ENCODE measurements at regions not wholly inside any gene's neighbourhood (a gene's known extent, or its start where the extent isn't known, plus 50 kb on each side); places are given as distances from the start of the nearest gene placed in this dataset.
"Not testable (repeated sequence)": the region's sequence is repeated elsewhere in the genome, so short reads cannot be mapped to it uniquely, and the experiment has no call there.

DNA sequence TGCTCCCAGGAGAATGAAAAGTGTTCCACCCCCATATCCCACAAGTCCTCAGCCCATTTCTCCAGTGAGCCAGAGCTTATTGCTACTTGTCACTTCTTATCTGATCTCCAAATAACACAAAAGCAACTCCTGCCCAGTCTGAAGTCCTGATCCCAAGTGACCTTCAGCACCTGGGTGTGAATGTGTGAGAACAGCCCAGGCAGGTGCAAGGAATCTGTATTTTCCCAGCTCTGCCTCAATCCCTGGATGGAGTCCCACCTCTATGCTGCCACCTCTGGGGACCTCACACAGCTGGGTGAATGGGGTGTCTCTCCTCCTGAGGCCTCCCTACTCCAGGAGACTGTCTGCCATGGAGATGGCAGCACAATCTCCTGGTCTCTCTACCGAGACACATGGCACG, 402.4 kb upstream of the PROX1 start:
- no peak for DNase-seq (ENCODE audit: low read depth in 2 of 2)

DNA sequence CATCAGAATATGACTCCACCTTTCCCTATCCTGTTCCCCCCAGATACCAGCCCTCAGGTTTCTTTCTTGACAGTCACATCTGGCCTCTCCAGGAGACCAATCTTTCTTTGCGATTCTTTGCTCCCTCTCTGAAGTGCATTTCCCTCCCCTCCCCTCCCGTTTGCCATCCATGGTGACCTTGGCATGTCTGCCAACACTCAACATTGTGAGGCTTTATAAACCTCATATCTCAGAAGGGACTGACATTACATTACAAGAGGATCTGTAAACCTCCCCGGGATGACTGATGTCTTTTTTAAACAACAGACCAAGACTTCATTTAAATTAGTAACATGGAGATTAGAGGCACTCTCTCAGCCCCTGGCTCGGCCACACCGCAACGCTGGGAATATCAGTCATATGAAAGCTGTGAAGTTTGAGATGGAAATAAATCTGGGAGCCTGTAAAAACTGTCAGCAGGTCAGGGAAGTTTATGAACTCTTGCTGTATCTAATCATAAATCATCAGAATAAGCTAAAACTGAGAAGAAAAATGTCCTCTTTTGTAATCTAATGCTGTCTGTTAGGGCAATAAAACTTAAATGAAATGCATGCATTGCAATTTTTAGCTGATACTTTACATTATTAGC, 401.7 kb upstream of the PROX1 start:
- DNase-seq (ENCODE audit: low read depth in 2 of 2) = no peak

DNA sequence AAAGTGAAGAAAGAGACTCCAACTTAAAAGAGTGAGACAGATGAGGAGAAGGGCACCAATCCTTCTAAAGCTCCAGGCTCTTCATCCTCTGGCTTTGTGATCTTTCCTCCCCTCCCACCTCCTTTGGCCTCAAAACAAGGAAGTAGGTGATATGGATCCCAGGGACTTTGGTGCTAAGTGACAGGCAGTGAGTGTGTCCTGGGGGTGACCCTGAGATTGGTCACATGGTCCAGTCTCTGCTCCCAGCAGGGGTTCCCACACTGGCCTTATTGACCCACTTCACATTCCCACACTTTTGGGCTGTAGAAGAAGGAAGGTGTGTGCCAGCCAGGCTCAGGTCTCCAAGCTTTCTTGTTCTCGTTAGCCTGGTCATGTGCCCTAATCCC, 401.2 kb upstream of the PROX1 start:
- no peak for DNase-seq (ENCODE audit: low read depth in 2 of 2)

DNA sequence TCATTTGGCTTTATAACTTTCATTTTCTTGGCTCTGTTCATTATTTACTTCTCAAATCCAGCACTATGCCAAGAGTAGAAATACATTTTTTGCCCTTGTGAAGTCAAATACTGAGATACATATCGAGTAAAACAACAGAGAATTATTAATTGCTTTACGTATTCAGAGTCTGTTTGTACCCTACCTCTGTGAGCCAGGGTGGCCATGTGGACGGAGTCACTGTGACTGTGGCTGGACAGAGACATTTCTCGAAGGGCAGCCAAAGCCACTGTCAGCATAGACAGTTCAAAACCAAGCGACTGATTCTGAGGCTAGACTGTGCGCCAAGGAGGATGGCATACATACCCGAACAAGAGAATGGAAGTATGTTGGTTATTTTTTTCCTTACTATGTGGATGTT, 391.0 kb upstream of the PROX1 start:
- DNase-seq (ENCODE audit: low read depth in 2 of 2) = no peak

DNA sequence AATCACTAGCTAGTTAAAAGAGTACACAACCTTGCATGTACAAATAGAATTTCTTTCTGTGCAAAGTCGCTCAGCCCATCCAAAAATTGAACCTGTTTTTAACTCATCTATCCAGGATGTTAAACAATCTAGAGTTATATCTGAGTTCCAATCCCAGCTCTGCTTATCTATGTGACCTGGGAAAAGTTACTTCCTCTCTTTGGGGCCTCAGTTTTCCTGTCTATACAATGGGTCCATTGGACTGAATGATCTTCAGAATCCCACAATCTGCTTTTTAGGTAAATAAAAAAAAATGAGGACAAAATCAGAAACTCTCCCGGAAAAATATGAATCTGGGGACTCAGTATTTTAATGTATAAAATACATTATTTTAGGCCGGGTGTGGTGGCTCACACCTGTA, 389.5 kb upstream of the PROX1 start:
- no peak for DNase-seq (ENCODE audit: low read depth in 2 of 2)

DNA sequence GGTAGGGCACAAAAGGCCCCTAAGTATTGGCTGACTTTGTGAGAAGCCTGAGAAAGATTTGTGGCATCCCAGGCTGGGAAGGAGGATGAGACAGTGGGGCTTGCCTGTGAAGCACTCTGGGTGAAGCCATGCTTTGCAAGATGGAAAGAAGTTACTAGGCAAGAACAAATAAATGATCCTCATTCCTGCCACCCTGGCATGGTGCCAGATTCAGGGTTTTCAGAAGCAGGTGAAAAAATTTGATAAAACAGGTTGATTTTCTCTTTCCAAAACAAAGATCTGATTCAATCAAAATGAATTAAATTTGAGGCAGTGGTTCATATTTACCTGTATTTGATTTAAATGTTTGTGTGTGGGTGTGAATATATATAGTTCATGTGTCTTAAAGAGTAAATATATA, 386.9 kb upstream of the PROX1 start:
- DNase-seq (ENCODE audit: low read depth in 2 of 2) = no peak

DNA sequence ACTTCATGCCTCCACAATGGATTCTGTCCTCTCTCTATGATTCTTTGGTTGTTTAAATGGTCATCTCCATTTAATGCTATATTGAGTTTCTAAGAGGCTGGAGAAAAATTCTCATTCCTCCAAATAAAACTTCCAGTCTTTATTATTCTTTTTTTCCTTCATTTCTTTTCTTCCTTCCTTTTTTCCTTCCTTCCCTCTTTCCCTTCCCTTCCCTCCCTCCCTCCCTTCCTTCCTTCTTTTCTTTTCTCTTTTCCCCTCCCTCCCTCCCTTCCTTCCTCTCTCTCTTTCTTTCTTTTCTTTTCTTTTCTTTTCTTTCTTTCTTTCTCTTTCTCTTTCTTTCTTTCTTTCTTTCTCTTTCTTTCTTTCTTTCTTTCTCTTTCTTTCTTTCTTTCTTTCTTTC, 386.1 kb upstream of the PROX1 start:
- DNase-seq (ENCODE audit: low read depth in 2 of 2) = not testable (repeated sequence)

DNA sequence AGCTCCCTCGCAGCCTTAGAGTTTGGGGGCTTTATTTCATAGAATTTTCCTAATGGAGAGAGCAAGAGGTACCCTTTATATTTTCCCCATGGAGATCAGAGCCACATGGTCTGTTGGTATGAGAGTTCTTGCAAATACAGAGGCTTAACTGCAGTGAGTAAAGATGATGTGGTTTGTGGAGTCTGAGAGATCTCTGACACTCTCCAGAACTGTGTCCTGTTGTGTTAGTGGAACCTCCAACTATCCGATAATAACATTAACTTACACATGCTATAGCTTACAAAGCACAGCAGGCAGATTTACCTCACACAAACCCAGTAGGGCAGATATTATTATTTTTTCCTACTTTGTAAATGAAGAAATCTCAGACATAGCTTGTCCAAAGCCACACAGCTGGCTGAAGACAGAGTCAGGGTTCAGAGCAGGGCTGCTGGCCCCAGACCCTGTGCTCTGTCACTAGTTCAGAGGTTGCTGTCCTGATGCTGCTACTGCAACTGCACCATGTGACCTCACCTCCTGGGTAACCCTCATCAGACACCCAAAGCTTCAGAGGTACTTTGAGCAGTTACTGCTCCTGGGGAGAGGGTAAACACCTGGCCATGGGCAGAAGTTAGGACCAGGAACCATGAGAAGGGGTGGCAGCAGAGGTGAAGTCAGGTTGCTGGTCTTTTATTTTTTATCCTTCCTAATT, 384.8 kb upstream of the PROX1 start:
- DNase-seq (ENCODE audit: low read depth in 2 of 2) = no peak

DNA sequence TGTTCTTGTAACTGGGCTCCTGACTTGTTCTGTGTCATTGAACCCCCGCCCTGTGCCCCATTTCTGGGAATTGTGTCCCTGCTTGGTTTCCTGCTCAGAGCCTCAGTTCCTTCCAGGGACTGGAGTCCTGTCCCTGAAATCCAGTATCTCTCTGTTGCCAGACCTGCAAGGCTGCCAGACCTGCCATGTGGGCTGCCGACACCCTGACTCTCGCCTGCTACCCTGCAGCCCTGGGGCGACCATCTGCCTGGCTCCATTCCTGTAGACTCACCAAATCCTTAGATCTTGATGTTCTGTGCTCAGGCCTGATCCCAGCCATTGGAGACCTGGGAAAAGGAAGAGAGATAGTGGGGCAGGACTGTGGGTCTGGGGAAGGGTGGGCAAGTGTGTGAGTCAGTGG, 383.3 kb upstream of the PROX1 start:
- no peak for DNase-seq (ENCODE audit: low read depth in 2 of 2)

DNA sequence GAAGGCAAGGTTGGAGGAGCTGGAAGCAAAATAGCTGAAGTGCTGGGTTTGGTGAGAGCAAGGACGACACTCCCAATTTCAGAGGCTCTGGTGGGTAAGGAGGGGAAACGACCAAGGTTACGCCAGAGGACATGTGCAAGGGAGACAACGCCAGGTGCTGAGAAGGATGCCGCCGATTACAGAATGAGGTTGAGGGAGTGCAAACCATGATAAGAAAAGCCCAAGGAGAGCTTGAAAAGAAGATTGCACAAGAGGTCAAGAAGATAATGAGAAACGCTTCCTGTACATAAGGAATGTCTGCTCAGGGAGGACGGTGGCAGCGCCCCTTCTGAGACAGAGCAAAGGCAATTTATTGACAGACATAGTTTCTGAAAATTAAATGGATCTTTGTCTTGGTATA, 382.0 kb upstream of the PROX1 start:
- no peak for DNase-seq (ENCODE audit: low read depth in 2 of 2)

DNA sequence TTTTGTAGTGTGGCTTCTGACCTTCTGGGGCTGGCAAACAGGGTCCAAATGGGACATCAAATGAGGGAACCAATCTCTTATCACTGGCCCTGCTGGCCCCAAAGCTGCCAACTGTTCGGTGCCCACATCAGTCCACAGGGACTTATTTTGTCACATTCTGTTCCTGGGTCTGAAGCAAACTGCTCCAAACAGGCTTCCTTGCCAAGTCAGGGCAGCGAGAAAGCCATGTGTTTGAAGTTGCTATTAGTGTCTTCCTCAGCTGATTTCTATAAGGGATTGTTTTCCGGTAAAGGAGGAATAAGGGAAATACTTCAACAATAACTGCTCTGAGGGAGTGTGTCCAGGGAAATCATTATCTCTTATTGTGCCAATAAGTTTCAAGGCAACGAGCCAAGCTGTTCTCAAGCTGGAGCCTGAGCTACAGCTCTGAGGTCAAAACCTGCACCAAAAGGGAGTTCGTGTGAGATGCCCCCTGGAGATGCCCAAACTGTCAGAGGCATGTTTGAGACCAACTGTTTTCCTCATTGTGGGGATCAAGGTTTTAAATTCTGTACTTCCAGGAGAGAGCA, 381.4 kb upstream of the PROX1 start:
- DNase-seq (ENCODE audit: low read depth in 2 of 2) = no peak

DNA sequence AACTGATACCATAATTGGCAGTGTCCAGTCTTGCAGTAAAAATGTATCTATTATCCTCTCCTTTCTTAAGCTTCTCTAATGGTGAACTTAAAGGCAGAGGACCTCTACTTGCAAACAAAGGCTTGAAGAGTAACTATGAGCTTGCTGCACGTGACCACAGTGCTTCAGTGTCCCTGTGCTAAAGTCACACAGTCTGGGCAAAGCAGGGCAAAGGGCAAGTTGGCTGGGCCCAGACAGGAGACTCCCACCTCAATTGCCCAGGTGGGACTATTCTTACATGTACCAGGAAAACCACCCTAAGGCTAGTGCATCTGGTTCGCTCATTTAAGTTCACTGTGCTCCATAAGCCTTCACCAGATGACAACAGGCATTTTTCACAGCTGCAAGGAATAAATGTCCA, 374.2 kb upstream of the PROX1 start:
- no peak for DNase-seq (ENCODE audit: low read depth in 2 of 2)

DNA sequence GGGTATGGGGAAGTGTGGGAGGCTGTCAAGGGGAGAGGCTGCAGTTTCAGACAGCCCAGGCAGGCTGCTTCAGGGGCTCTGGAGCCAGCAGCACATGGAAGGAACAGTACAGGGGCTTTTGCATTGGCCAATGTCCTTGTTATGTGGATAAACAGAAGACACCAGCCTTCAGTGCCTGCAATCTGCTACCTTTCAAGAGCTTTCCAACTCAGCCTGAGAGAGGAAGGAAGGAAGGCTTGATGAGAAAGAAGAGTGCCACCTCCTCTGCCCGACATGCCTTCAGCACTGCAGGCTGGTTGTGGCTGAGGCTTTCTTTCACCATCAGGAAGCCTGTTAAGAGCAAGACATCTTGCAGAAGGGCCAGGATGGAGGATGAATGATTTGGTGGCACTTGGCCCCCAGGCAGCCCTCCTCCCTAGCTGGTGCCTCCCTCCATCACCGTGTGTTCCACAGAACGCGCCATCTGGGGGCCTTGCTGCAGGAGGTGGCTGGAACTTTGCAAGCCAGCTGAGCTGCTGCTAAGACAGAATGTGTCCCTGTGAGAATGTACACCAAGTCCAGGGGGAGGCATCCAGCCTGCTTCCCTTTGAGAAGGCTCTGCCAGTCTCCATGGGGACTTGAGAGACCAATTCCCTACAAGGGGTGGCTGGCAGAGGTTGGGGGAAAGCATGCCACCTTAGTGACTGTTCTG, 372.4 kb upstream of the PROX1 start:
- DNase-seq (ENCODE audit: low read depth in 2 of 2) = no peak

DNA sequence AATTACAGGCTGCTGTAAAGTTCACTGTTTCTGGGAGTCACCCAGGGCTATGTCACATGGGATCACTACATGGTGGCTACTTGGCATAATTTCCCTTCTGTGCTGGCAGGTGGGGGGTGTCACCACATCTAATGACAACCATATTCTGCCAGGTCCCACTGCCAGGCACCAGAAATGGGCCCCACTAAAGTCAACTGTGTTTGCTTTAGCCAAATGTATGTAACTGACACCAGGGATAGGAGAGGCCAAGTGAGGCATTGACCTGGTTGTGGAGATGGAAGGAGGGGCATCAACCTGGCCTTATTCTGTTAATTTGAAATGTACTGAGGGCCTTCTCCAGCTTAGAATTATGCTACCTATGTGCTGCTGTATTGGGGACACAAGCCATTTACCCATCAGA, 370.6 kb upstream of the PROX1 start:
- DNase-seq (ENCODE audit: low read depth in 2 of 2) = no peak

DNA sequence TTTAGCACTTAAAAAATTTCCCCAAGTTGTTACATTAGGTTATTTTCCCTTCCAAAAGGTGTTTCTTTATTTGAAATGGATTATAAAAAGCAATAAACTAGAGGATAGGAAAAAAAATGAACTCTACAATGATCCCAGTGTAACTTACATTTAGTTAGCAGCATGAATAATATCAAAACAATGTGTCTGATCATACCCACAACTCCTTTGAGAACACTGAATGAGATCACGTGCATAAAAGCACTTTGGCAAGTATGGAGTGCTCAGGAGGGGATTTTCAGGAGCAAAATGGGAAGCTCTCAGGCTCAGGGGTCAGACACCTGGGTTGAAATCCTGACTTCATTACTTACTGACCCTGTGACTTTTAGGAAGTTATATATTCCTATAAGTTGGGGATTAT, 369.7 kb upstream of the PROX1 start:
- no peak for DNase-seq (ENCODE audit: low read depth in 2 of 2)

DNA sequence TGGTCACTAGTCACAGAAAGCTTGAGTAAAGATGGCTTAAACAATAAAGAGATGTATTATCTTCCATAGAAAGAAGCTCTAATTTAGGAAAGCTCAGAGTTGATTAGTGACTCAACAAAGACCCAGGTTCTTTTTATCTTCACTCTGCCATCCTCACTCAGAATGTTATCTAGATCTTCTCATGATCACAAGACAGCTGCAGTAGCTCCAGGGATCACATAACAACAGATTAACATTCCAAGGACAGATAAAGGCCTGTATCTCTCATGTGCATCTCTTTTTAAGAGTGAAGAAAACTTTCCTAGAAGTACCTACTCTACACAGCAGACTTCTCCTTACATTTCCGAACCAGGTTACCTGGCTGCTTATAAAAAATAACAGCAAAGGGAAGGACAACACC, 368.7 kb upstream of the PROX1 start:
- no peak for DNase-seq (ENCODE audit: low read depth in 2 of 2)

DNA sequence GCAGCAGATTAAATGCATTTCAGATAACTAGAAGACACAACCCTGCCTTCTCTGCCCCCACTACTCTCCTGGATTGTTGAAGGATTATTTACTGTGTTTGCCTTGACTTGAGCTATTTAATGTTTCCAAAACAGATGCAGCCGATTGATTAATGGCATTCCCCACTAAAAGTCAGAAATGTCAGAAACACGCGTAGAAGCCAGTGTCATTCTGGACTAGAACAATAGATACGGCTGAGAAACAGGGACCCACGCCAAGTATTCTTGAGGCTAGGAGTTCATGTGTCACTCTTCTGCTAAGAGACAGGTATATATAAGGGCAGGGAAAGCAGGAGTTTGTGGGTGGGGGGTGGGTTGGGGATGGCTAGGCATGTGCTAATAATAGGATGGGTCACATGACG, 366.7 kb upstream of the PROX1 start:
- no peak for DNase-seq (ENCODE audit: low read depth in 2 of 2)

DNA sequence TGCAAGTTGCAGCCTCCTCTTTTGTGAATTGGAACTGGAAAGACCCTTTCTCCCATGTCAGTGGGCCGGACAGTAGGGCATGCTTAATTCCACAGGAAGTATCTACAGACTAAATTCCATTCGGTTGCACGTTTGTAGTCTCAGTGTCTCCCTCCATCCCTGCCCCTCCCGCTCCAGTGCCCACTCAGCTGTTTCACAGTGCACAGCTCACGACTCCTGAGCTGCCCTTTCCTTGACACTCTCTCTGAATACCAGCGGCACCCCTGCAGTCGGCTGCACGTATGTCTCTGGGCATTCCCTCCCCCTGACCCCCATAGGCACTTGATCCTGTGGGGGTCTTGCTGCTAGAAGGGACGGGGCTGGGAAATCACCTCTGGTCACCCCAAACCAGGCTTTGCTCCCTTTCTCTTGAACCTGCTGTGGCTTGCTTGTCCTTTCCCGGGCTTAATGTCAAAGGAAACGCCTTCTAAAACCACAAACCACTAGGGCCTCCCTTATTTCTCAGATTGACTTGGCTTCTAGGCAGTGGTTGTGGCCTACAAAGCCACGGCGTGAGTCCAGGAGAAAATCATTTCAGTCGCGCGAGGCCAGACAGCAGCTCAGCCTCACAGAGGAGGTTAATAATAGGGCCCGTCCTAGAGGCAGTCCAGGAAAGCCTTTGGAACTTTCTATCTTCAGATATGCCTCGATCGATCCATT, 365.3 kb upstream of the PROX1 start:
- no peak for DNase-seq (ENCODE audit: low read depth in 2 of 2)

DNA sequence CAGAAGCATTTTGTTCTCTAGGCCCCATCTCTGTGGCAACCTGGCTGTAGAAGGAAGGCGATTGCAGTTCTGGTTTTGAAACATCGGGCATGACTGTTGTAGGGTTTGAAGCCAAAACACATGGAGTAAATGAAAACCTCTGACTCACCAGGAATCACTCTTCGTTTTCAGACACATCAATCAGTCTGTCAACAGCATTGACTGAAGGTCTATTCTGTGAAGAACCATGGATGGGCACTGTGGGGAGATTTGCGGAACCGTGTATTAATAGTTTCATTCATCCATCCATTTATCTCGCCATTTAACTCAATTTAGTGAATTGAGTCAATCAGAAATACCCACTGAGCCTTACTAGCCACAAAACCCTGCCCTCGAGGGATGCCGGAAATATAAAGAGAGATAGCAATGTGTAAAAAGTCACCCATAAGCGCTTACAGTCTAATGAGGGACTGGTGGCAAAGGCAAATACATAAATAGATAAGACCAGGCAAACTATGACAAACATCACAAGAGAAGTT, 364.6 kb upstream of the PROX1 start:
- DNase-seq (ENCODE audit: low read depth in 2 of 2) = no peak

DNA sequence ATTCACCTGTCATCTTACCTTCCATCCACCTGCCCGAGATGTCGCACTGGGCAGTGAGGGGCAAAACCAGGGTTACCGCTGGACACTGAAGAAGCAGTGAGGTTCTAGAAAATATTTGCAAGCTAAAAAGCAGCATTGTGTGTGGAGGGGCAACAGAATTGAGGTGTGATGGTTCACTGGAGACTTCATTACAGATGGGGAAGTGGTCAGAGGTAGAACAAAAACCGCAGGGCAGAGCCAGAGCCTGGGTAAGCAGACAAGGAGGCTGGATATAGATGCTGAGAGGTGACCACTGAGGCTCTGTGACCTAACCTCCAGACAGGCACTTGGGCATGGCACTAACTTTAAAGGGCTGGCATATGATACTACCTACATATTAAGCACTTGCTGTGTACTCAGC, 363.9 kb upstream of the PROX1 start:
- DNase-seq (ENCODE audit: low read depth in 2 of 2) = no peak

DNA sequence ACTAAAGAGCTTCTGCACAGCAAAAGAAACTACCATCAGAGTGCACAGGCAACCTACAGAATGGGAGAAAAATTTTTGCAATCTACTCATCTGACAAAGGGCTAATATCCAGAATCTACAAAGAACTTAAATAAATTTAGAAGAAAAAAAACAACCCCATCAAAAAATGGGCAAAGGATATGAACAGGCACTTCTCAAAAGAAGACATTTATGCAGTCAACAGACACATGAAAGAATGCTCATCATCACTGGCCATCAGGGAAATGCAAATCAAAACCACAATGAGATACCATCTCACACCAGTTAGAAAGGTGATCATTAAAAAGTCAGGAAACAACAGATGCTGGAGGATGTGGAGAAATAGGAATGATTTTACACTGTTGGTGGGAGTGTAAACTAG, 351.0 kb upstream of the PROX1 start:
- not testable (repeated sequence) for DNase-seq (ENCODE audit: low read depth in 2 of 2)

DNA sequence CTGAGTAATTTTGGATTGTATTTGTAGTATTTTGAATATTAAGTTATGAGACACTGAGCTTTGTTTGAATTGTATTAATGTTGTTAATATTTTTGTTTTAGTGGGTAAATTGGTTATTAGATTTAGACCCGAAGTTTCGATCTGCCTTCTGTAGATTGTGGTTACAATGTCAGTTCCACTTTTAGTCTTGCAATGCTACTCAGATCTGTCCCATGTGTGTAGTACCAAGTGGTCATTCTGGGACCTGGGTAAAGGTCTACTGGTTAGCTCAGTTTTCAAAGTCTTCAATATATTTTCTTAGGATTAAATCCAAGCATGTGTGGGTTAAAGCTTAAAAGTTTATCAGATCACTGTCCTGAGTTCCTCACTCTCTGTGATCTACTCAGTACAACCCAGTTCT, 346.5 kb upstream of the PROX1 start:
- DNase-seq (ENCODE audit: low read depth in 2 of 2) = no peak
